ENCODE measurements at regions not wholly inside any gene's neighbourhood (a gene's known extent, or its start where the extent isn't known, plus 50 kb on each side); places are given as distances from the start of the nearest gene placed in this dataset.

GRCh38 chr2:8193146-8193545, 488.7 kb upstream of the ID2 start:
- H3K27me3 ChIP-seq (ENCODE audit: control insufficient read depth in 4 of 4, insufficient read depth in 4 of 4, low read length in 3 of 4) = no peaks in the 10 kb centered on the region
- no peak overlapping the region for H3K4me3 ChIP-seq (ENCODE audit: low read depth in 1 of 3, low read length in 3 of 3)
- H3K9me3 ChIP-seq (ENCODE audit: control insufficient read depth in 4 of 4, low read length in 3 of 4) = no peaks in the 10 kb centered on the region
- H3K27ac ChIP-seq (ENCODE audit: low read depth in 1 of 2, low read length in 2 of 2) = no peak overlapping the region
- peaks cover 3 to 11% (median 8%) of the 10 kb centered on the region in 4 donors for H3K4me1 ChIP-seq (ENCODE audit: control insufficient read depth in 4 of 4, insufficient read depth in 4 of 4, low read length in 3 of 4)
- DNase-seq (ENCODE audit: low spot score) = no peak
- no peak for TF ChIP-seq EGR1 (IDR thresholded peaks at IDR 0.05; ENCODE audit: low read depth in 2 of 2)
- no peak for TF ChIP-seq REST (IDR thresholded peaks at IDR 0.05)
- no peak for TF ChIP-seq NR2F2 (IDR thresholded peaks at IDR 0.05)
- no peak for TF ChIP-seq SP1 (IDR thresholded peaks at IDR 0.05)
- TF ChIP-seq, protein P1, sequence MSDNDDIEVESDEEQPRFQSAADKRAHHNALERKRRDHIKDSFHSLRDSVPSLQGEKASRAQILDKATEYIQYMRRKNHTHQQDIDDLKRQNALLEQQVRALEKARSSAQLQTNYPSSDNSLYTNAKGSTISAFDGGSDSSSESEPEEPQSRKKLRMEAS (IDR thresholded peaks at IDR 0.05) = no peak
- TF ChIP-seq ATF3 (IDR thresholded peaks at IDR 0.05) = no peak
- TF ChIP-seq HNF4G (IDR thresholded peaks at IDR 0.05) = no peak
- no peak for TF ChIP-seq RXRA (IDR thresholded peaks at IDR 0.05)
- TF ChIP-seq CTCF (IDR thresholded peaks at IDR 0.05; ENCODE audit: low read depth, low read length, missing input control) = no peak
- TF ChIP-seq YY1 (IDR thresholded peaks at IDR 0.05) = no peak
- TF ChIP-seq HNF4A (conservative IDR thresholded peaks at IDR 0.05) = no peak
- no peaks in the 10 kb centered on the region for H3K36me3 ChIP-seq (ENCODE audit: control insufficient read depth in 4 of 4, insufficient read depth in 3 of 4, low read depth in 1 of 4, low read length in 3 of 4)
- H3K9ac ChIP-seq (ENCODE audit: low read depth in 1 of 2, low read length in 2 of 2) = no peak overlapping the region
- 84% methylated on average over 2 of the region's 2 CpGs for WGBS

GRCh38 chr2:8193686-8194615, 487.9 kb upstream of the ID2 start:
- peak overlapping the region; percentile 11 to 34 (median 33) for H3K4me3 ChIP-seq (ENCODE audit: low read depth in 1 of 3, low read length in 3 of 3)
- WGBS = 20% methylated on average over 15 of the region's 15 CpGs
- TF ChIP-seq FOXA2 (IDR thresholded peaks at IDR 0.05) (no peak), SP1 (IDR thresholded peaks at IDR 0.05) (peak; percentile 83), CTCF (IDR thresholded peaks at IDR 0.05; ENCODE audit: low read depth, low read length, missing input control) (no peak), RXRA (IDR thresholded peaks at IDR 0.05) (peak; percentile 46 to 73), FOXA1 (IDR thresholded peaks at IDR 0.05) (no peak), HNF4G (IDR thresholded peaks at IDR 0.05) (peak; percentile 50), RAD21 (IDR thresholded peaks at IDR 0.05) (peak; percentile 17 to 43), TAF1 (conservative IDR thresholded peaks at IDR 0.05) (peak; percentile 38), HNF4A (conservative IDR thresholded peaks at IDR 0.05) (peak; percentile 79 to 89), ZBTB33 (IDR thresholded peaks at IDR 0.05) (peak; percentile 48), NR2F2 (IDR thresholded peaks at IDR 0.05) (no peak), YY1 (IDR thresholded peaks at IDR 0.05) (no peak), EGR1 (IDR thresholded peaks at IDR 0.05; ENCODE audit: low read depth in 2 of 2) (no peak), GABPA (IDR thresholded peaks at IDR 0.05 in 1 of 2, conservative IDR thresholded peaks at IDR 0.05 in 1 of 2) (no peak)
- TF ChIP-seq, protein P1 (IDR thresholded peaks at IDR 0.05) = peak; percentile 50

More at GRCh38 chr2:8193686-8194615, 487.9 kb upstream of the ID2 start:
- peaks cover 3 to 11% (median 8%) of the 10 kb centered on the region in 4 donors for H3K4me1 ChIP-seq (ENCODE audit: control insufficient read depth in 4 of 4, insufficient read depth in 4 of 4, low read length in 3 of 4)
- no peak overlapping the region for H3K9ac ChIP-seq (ENCODE audit: low read depth in 1 of 2, low read length in 2 of 2)
- no peaks in the 10 kb centered on the region for H3K36me3 ChIP-seq (ENCODE audit: control insufficient read depth in 4 of 4, insufficient read depth in 3 of 4, low read depth in 1 of 4, low read length in 3 of 4)
- no peak for DNase-seq (ENCODE audit: low spot score)
- no peaks in the 10 kb centered on the region for H3K27me3 ChIP-seq (ENCODE audit: control insufficient read depth in 4 of 4, insufficient read depth in 4 of 4, low read length in 3 of 4)
- H3K27ac ChIP-seq (ENCODE audit: low read depth in 1 of 2, low read length in 2 of 2) = peak overlapping the region; percentile 1 to 22
- no peaks in the 10 kb centered on the region for H3K9me3 ChIP-seq (ENCODE audit: control insufficient read depth in 4 of 4, low read length in 3 of 4)
